Activated CD4-positive, CD25-positive, alpha-beta regulatory T cell treated with anti-CD3 and anti-CD28 coated beads, Interleukin-2, amount 50 U/mL, for 72 hours (primary cell): ENCODE measurements at regions not wholly inside any gene's neighbourhood (a gene's known extent, or its start where the extent isn't known, plus 50 kb on each side); places are given as distances from the start of the nearest gene placed in this dataset.

Experiments
- DNase-seq: peaks from one replicate; pipeline ENCODE4 v3.0.0; 2021

DNA sequence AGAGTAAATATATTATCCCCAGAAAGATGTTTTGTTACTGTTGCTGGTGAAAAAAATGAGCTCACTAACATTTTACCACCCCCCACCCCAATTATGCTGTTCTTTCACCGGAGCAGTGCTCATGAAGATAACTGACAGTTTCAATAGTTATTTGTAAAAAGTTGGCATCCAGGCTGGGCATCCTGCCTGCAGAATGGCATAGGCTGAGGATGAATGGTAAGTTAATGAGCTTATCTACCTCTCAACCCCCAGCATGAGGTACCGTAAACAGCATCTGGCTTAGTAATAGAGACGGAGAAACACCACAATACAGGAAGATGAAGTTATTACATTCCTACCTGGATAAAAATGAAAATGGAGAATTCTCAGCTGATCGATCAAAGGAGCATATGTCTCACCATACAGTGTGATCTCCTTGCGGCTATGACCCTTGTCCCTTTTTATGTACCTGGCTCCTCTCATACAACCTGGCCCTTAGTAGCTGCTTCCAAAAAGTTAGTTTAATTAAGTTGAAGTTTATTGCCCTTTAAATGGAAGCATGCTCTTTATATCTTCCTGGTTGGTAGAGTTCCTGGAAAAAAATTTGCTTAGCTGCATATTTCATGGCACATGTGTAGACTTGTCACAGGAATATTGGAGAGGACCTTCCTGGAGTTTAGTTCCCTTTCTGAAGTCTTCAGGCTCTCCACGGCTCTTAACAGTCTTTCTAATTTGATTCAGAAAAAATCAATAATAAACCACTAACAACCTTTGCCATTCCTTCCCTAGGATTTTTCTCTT is 61.2 kb upstream of the MPHOSPH6 start:
- DNase-seq, result no peak

DNA sequence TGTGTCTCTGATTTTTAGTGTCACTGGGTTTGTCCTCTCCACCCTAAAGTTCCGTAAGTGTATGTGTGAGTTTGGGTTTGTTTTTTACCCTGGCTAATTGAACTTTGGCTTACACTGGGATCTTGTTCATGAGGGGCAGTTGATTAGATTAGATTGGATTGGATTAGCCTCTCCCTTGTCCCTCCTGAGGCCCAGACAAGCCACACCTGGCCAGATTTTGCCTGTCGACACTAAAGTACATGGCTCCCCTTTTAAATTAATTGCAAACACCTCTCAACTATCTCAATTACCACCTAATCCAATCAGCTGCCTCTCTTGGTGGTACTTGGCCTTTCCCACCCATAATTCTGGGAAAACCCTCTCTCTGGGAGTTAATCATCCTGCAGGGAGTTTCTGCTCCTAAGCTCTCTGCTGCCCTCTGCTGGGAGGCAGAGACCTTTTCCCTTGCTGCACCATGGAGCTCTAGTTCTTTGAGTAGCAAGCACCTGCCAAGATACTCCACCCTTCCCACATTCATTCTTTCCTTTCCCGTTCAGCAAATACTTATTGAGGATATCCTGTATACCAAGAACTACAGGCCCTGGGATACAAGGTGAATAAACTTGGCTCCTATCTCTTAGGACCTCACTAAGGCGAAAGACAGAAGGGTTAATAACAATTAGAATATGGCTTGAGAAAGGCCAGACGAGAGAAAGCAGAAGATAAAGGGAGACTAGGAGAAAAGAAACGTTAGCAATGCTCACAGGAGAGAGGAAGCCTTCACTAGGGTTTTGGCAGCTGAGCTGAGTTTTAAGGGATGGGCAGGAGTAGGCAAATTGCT is 60.0 kb upstream of the MPHOSPH6 start:
- DNase-seq, result peak; percentile 68

- no peak for DNase-seq
Observed at GRCh38 chr16:82226327-82226726, 56.3 kb upstream of the MPHOSPH6 start.

GRCh38 chr16:82224821-82225220 is 54.8 kb upstream of the MPHOSPH6 start:
- DNase-seq, result no peak

- no peak for DNase-seq
Observed at GRCh38 chr16:82220541-82220940, 50.5 kb upstream of the MPHOSPH6 start.
